Astrocyte of the cerebellum (primary cell): ENCODE measurements at regions not wholly inside any gene's neighbourhood (a gene's known extent, or its start where the extent isn't known, plus 50 kb on each side); places are given as distances from the start of the nearest gene placed in this dataset.

Experiments
- DNase-seq: peaks from one replicate; pipeline ENCODE4 v3.0.0-alpha.2; 2011; ENCODE audit warnings: low read depth
- H3K4me3 ChIP-seq: 2 replicates; pipeline ENCODE4 v1.5.1; 2011; ENCODE audit warnings: mild to moderate bottlenecking, low read depth, low read length, moderate library complexity
- CTCF ChIP-seq: IDR thresholded peaks from 2 replicates; pipeline ENCODE4 v1.5.1; 2012; ENCODE audit warnings: low read length, low read depth, moderate library complexity, mild to moderate bottlenecking; ENCODE audit errors: missing control alignments
- in situ Hi-C: cut with HindIII; loops from 2 replicates; pipeline ENCODE4 v1.10.0; 2017; ENCODE audit warnings: low sequenced_read_pairs

DNA sequence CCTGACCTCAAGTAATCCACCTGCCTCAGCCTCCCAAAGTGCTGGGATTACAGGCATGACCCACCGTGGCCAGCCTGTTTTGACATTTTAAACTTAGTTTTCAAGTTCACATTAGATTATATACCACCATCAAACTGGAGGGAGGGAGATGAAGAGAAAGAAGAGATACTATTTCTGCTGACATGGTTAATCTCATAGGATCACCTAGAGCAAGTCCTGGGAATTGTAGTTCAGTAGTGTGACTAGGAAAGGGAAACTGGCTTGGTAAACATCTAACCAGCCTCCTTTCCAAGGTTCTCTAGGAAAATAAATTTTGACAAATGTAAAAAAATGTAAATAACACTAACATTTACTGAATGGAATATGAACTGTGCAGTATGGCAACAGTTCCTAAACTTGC lies 120.5 kb upstream of the ASCC3 start:
- in situ Hi-C loops, result no loop called here

DNA sequence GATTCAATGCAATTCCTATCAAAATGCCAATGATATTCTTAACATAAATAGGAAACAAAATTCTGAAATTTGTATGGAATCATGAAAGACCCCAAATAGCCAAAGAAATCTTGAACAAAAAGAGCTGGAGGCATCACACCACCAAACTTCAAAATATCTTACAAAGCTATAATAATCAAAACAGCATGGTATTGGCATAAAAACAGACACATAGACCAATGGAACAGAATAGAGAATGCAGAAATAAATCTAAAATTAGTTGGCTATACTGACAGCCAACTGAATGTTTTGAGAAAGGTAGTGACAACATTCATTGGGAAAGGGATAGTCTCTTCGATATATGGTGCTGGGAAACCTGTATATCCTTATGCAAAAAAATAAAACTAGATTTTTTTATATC lies 121.9 kb upstream of the ASCC3 start:
- H3K4me3 ChIP-seq, result no peak overlapping the region
- in situ Hi-C loops, result no loop called here
- DNase-seq, result no peak
- no peak for TF ChIP-seq CTCF

More for the DNA sequence above, 120.5 kb upstream of the ASCC3 start:
- DNase-seq, result no peak
- TF ChIP-seq CTCF, result no peak
- no peak overlapping the region for H3K4me3 ChIP-seq

DNA sequence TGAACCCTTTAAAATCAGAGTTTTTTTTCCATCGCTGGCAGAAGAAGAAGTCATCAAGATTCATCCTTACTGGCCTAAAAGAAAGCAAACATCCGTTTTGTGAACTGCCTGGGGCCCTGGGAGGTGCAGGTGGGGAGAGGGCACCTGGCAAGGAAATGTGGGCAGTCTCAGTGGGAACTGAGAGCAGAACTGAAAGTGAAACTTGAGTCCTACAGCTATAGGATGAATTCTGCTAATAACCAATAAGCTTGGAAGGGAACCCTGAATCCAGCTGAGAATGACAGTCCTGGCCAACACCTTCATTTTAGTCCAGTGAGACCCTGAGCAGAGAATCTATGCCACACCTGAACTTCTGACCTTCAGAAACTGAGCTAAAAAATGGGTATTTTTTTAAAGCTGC lies 130.1 kb upstream of the ASCC3 start:
- in situ Hi-C loops, result no loop called here
- TF ChIP-seq CTCF, result no peak
- no peak overlapping the region for H3K4me3 ChIP-seq
- no peak for DNase-seq

GRCh38 chr6:101013612-101014195 lies 132.6 kb upstream of the ASCC3 start:
- DNase-seq, result no peak
- H3K4me3 ChIP-seq, result no peak overlapping the region
- in situ Hi-C loops, result no loop called here
- no peak for TF ChIP-seq CTCF

DNA sequence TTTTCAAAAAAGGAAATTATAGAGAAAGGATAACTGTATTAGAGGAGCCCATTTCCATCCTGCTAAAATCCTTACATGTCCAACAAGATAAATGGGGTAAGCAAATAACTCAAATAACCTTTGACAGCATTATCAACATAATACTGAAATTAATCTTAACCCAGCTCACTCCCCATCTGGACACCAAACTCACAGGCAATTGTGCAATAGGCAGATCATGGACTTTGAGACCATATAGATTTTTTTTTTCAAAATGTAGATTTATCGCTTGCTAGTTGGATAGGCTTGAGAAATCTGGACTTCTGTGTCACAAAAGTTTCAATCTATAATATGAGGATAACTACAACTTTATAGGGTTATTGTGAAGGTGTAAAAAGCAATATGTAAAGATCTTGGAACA lies 134.4 kb upstream of the ASCC3 start:
- in situ Hi-C loops, result no loop called here
- DNase-seq, result no peak
- TF ChIP-seq CTCF, result no peak
- no peak overlapping the region for H3K4me3 ChIP-seq

DNA sequence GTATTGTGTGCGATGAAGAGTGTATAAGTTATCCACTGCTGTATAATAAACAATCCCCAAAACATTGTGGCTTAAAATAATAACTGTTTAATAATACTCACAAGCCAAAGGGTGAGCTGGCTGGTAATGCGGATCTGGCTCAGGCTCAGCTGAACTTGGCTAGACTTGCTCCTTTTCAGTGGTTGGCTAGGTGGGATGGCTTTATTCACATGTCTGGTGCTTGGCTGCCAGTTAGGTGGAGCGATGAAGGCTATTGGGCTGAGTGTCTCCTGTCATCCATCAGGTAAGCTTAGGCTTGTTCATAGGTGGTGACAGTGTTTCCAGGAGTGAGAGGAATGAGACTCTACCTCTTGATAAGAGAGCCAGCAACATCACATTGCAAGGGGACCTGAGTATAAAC lies 135.0 kb upstream of the ASCC3 start:
- in situ Hi-C loops, result no loop called here

More for the DNA sequence above, 135.0 kb upstream of the ASCC3 start:
- no peak for TF ChIP-seq CTCF
- no peak for DNase-seq
- no peak overlapping the region for H3K4me3 ChIP-seq
